ENCODE measurements at regions not wholly inside any gene's neighbourhood (a gene's known extent, or its start where the extent isn't known, plus 50 kb on each side); places are given as distances from the start of the nearest gene placed in this dataset.

- Histone ChIP-seq H3K4me1 (ENCODE audit: control insufficient read depth in 1 of 2, insufficient read depth in 1 of 2, low read depth in 1 of 2, low read length in 1 of 2) (no peaks in the 10 kb centered on the region), H3K4me3 (ENCODE audit: low read depth in 1 of 2, low read length in 1 of 2) (no peak overlapping the region), H3K36me3 (no peaks in the 10 kb centered on the region), H3K9me3 (no peaks in the 10 kb centered on the region), H3K27me3 (peaks cover 59% of the 10 kb centered on the region), H3K27ac (no peak overlapping the region)
- no peak for TF ChIP-seq CTCF (IDR thresholded peaks at IDR 0.05)
Observed at GRCh38 chr11:44418456-44418830, 108.5 kb upstream of the ALX4 start.

- Histone ChIP-seq H3K4me3 (ENCODE audit: low read depth in 1 of 2, low read length in 1 of 2) (no peak overlapping the region), H3K27me3 (peaks cover 44% of the 10 kb centered on the region), H3K4me1 (ENCODE audit: control insufficient read depth in 1 of 2, insufficient read depth in 1 of 2, low read depth in 1 of 2, low read length in 1 of 2) (no peaks in the 10 kb centered on the region), H3K9me3 (no peaks in the 10 kb centered on the region), H3K27ac (no peak overlapping the region), H3K36me3 (no peaks in the 10 kb centered on the region)
- TF ChIP-seq CTCF (IDR thresholded peaks at IDR 0.05) = no peak
Observed at GRCh38 chr11:44421090-44421675, 111.2 kb upstream of the ALX4 start.

- peaks cover 30% of the 10 kb centered on the region for H3K27me3 ChIP-seq
- H3K36me3 ChIP-seq = no peaks in the 10 kb centered on the region
- H3K27ac ChIP-seq = no peak overlapping the region
- H3K4me1 ChIP-seq (ENCODE audit: control insufficient read depth in 1 of 2, insufficient read depth in 1 of 2, low read depth in 1 of 2, low read length in 1 of 2) = no peaks in the 10 kb centered on the region
- H3K9me3 ChIP-seq = no peaks in the 10 kb centered on the region
- H3K4me3 ChIP-seq (ENCODE audit: low read depth in 1 of 2, low read length in 1 of 2) = no peak overlapping the region
- no peak for TF ChIP-seq CTCF (IDR thresholded peaks at IDR 0.05)
Observed at GRCh38 chr11:44423289-44423688, 113.3 kb upstream of the ALX4 start.

GRCh38 chr11:44424841-44425240, 114.9 kb upstream of the ALX4 start:
- Histone ChIP-seq H3K4me3 (ENCODE audit: low read depth in 1 of 2, low read length in 1 of 2) (no peak overlapping the region), H3K36me3 (no peaks in the 10 kb centered on the region), H3K9me3 (no peaks in the 10 kb centered on the region), H3K27ac (no peak overlapping the region), H3K4me1 (ENCODE audit: control insufficient read depth in 1 of 2, insufficient read depth in 1 of 2, low read depth in 1 of 2, low read length in 1 of 2) (no peaks in the 10 kb centered on the region), H3K27me3 (peaks cover 35% of the 10 kb centered on the region)
- TF ChIP-seq CTCF (IDR thresholded peaks at IDR 0.05) = no peak

- peaks cover 24% of the 10 kb centered on the region for H3K27me3 ChIP-seq
- H3K4me3 ChIP-seq (ENCODE audit: low read depth in 1 of 2, low read length in 1 of 2) = no peak overlapping the region
- H3K9me3 ChIP-seq = no peaks in the 10 kb centered on the region
- no peak overlapping the region for H3K27ac ChIP-seq
- H3K36me3 ChIP-seq = no peaks in the 10 kb centered on the region
- H3K4me1 ChIP-seq (ENCODE audit: control insufficient read depth in 1 of 2, insufficient read depth in 1 of 2, low read depth in 1 of 2, low read length in 1 of 2) = no peaks in the 10 kb centered on the region
- no peak for TF ChIP-seq CTCF (IDR thresholded peaks at IDR 0.05)
Observed at GRCh38 chr11:44426119-44426518, 116.2 kb upstream of the ALX4 start.

GRCh38 chr11:44426958-44427357, 117.0 kb upstream of the ALX4 start:
- no peaks in the 10 kb centered on the region for H3K4me1 ChIP-seq (ENCODE audit: control insufficient read depth in 1 of 2, insufficient read depth in 1 of 2, low read depth in 1 of 2, low read length in 1 of 2)
- no peak for TF ChIP-seq CTCF (IDR thresholded peaks at IDR 0.05)

More at GRCh38 chr11:44426958-44427357, 117.0 kb upstream of the ALX4 start:
- Histone ChIP-seq H3K27me3 (peaks cover 24% of the 10 kb centered on the region), H3K4me3 (ENCODE audit: low read depth in 1 of 2, low read length in 1 of 2) (no peak overlapping the region), H3K27ac (no peak overlapping the region), H3K9me3 (no peaks in the 10 kb centered on the region), H3K36me3 (no peaks in the 10 kb centered on the region)

All from neutrophil (primary cell).